ENCODE measurements at regions not wholly inside any gene's neighbourhood (a gene's known extent, or its start where the extent isn't known, plus 50 kb on each side); places are given as distances from the start of the nearest gene placed in this dataset.
"Not testable (repeated sequence)": the region's sequence is repeated elsewhere in the genome, so short reads cannot be mapped to it uniquely, and the experiment has no call there.

DNA sequence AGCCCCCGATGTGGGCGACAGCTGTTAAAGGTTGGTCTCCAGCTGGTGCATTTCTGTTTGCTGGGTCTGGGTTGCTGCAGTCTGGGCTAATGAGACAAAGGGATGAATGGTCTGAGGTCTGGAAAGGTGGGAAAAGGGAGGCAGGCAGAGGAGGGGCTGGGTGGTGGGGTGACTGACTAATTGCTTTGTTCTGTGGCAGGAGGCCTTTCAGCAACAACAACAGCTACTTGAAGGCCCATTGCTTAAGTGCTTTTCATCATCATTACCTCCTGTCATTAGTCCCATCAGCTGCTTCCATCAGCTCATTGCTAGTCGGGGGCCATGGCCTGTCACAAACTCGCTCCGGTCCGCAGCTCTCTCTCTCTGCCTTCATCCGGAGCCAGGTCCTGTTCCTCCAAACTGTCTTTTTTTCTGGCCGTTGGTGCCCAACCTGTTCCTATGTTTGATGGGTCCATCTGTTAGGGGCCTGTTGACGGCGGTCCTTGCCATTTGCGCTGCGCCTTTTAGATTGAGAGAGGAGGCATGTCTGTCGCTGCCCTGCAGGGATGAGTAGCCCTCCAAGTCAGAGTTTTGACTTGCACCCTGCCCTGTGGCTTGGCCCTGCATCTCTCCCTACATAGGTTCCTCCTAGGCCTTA lies 105.6 kb upstream of the PLXNA2 start:
- intact Hi-C loops (cut with DNase I): no loop called here
- H3K4me3 ChIP-seq: no peak overlapping the region
- no peaks in the 10 kb centered on the region for H3K9me3 ChIP-seq
- H3K27ac ChIP-seq: no peak overlapping the region
- DNase-seq (no peak), ATAC-seq (no peak)
- H3K4me1 ChIP-seq: no peaks in the 10 kb centered on the region
- H3K27me3 ChIP-seq (ENCODE audit: low read depth): no peaks in the 10 kb centered on the region
- no peak for TF ChIP-seq CTCF (IDR thresholded peaks at IDR 0.05)
- H3K36me3 ChIP-seq: no peaks in the 10 kb centered on the region

DNA sequence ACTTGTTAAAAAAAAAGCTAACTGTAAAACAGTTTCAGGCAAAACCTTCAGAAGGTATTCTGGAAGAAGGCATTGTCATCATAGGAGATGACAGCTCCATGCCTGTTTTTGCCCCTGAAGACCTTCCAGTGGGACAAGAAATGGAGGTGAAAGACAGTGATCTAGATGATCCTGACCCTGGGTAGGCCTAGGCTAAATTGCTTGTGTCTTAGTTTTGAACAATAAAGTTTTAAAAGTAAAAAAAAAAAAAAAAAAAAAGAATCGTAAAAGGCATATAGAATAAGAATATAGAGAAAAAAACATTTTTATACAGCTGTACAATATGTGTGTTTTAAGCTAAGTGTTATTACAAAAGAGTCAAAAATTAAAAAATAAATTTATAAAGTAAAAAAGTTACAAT lies 106.6 kb upstream of the PLXNA2 start:
- no peak for ATAC-seq
- Histone ChIP-seq H3K36me3 (no peaks in the 10 kb centered on the region), H3K27ac (no peak overlapping the region), H3K4me1 (no peaks in the 10 kb centered on the region), H3K9me3 (no peaks in the 10 kb centered on the region), H3K27me3 (ENCODE audit: low read depth) (no peaks in the 10 kb centered on the region), H3K4me3 (no peak overlapping the region)
- intact Hi-C loops (cut with DNase I): no loop called here
- DNase-seq: no peak
- no peak for TF ChIP-seq CTCF (IDR thresholded peaks at IDR 0.05)

DNA sequence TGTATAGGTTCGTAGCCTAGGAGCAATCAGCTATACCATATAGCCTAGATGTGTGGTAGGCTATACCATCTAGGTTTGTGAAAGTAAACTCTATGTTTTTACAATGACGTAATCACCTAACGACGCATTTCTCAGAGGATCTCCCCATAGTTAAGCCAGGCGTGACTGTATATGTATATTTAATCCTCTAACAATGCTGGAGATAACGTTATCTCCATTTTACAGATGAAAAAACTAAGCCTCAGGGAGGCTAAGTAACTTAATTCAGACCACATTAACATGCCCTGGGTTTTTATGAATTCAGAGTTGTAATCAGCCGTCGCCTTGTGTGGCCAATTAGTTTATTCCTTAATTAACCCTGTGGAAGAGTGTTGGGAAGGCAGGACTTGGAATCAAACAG lies 107.7 kb upstream of the PLXNA2 start:
- Histone ChIP-seq H3K9me3 (no peaks in the 10 kb centered on the region), H3K4me3 (no peak overlapping the region), H3K27ac (no peak overlapping the region), H3K4me1 (no peaks in the 10 kb centered on the region), H3K27me3 (ENCODE audit: low read depth) (no peaks in the 10 kb centered on the region), H3K36me3 (no peaks in the 10 kb centered on the region)
- ATAC-seq: no peak
- no peak for TF ChIP-seq CTCF (IDR thresholded peaks at IDR 0.05)
- intact Hi-C loops (cut with DNase I): no loop called here
- DNase-seq: no peak

DNA sequence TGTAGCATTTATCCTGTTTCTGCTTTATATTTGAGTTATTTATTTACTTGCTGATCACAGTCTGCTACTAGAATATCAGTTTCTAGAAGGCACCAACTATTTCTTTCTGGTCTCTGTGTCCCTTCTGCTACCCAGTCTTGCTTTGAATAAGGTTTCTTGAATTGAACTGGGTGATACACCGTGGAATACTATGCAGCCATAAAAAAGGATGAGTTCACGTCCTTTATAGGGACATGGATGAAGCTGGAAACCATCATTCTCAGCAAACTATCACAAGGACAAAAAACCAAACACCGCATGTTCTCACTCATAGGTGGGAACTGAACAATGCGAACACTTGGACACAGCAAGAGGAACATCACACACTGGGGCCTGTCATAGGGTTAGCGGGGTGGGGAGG lies 109.6 kb upstream of the PLXNA2 start:
- H3K9me3 ChIP-seq; H3K4me1 ChIP-seq; intact Hi-C loops (cut with DNase I); H3K27ac ChIP-seq; H3K27me3 ChIP-seq (ENCODE audit: low read depth); H3K4me3 ChIP-seq; ATAC-seq; DNase-seq; H3K36me3 ChIP-seq: not testable (repeated sequence)

- Histone ChIP-seq H3K27ac (no peak overlapping the region), H3K4me3 (no peak overlapping the region), H3K36me3 (no peaks in the 10 kb centered on the region), H3K9me3 (no peaks in the 10 kb centered on the region), H3K4me1 (no peaks in the 10 kb centered on the region), H3K27me3 (ENCODE audit: low read depth) (no peaks in the 10 kb centered on the region)
- ATAC-seq (no peak), DNase-seq (no peak)
- TF ChIP-seq CTCF (IDR thresholded peaks at IDR 0.05): no peak
- intact Hi-C loops (cut with DNase I): no loop called here
These were observed 113.7 kb upstream of the PLXNA2 start for GRCh38 chr1:208357644-208358507.

DNA sequence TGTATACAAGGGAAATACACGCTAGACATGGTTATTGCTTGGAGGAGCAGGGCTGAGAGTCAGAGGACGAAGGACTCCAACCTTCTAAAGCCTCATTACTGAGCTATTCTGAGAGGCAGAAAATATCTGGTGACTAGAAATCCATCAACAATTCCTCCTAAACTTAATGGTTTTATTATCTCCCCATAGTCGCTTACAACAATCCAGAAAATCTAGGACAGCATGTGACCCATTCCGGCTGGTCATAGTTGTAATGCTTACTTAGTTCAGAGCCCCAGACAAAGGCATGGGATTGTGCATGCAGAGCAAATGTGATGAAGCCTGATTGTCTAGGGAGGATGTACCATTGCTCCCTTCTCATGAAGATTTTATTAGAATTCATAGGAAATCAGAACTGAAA lies 114.5 kb upstream of the PLXNA2 start:
- Histone ChIP-seq H3K27ac (no peak overlapping the region), H3K9me3 (no peaks in the 10 kb centered on the region), H3K36me3 (no peaks in the 10 kb centered on the region), H3K4me3 (no peak overlapping the region), H3K27me3 (ENCODE audit: low read depth) (no peaks in the 10 kb centered on the region), H3K4me1 (no peaks in the 10 kb centered on the region)
- DNase-seq (no peak), ATAC-seq (no peak)
- intact Hi-C loops (cut with DNase I): no loop called here
- no peak for TF ChIP-seq CTCF (IDR thresholded peaks at IDR 0.05)

Measured in lower lobe of right lung (tissue), 2 donors.